Body of pancreas (tissue), 4 donors: ENCODE measurements at regions not wholly inside any gene's neighbourhood (a gene's known extent, or its start where the extent isn't known, plus 50 kb on each side); places are given as distances from the start of the nearest gene placed in this dataset.

Experiments used
- CTCF ChIP-seq, 7 experiments: fragments of 450-650 bp in 4 of 7; fragments of 200-600 bp in 3 of 7; sonication (generic) in 3 of 7; IDR thresholded peaks; one replicate each; pipeline ENCODE4 v1.5.1; 2016 to 2019; ENCODE audit warnings: antibody characterized with exemption in 7 of 7
- POLR2A ChIP-seq, 3 donors: fragments of 450-650 bp; IDR thresholded peaks; one replicate each; pipeline ENCODE4 v1.6.1; 2016; ENCODE audit warnings: antibody characterized with exemption in 3 of 3, mild to moderate bottlenecking in 2 of 3

- no peak for TF ChIP-seq POLR2A (IDR thresholded peaks at IDR 0.05)
- no peak for TF ChIP-seq CTCF (IDR thresholded peaks at IDR 0.05)
Measured at GRCh38 chr17:13140750-13141149, 122.9 kb upstream of the ELAC2 start.
